ENCODE measurements at regions not wholly inside any gene's neighbourhood (a gene's known extent, or its start where the extent isn't known, plus 50 kb on each side); places are given as distances from the start of the nearest gene placed in this dataset.
"Not testable (repeated sequence)": the region's sequence is repeated elsewhere in the genome, so short reads cannot be mapped to it uniquely, and the experiment has no call there.

- peak; percentile 9 to 27 for DNase-seq
Observed at GRCh38 chr11:72525466-72525865, 91.1 kb upstream of the CLPB start.

GRCh38 chr11:72524711-72525110, 90.4 kb upstream of the CLPB start:
- no peak for DNase-seq

DNA sequence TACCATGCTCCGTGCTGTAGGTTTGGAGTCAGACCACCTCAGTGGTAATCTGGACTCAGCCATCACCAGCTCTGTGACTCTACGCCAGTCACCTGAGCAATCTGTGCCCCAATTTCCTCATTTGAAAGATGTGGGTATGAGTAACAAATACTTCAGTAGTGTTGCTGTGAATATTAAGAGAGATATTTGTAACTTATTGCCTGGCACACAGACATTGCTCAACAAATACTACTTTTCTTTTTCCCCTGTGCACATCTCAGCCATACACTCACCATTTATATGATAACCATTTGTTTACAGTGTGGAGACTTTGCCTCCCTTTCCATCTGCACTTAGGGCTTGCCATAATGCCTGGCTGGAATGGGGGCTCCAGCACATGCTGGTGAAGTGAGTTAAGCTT, 89.7 kb upstream of the CLPB start:
- no peak for DNase-seq

DNA sequence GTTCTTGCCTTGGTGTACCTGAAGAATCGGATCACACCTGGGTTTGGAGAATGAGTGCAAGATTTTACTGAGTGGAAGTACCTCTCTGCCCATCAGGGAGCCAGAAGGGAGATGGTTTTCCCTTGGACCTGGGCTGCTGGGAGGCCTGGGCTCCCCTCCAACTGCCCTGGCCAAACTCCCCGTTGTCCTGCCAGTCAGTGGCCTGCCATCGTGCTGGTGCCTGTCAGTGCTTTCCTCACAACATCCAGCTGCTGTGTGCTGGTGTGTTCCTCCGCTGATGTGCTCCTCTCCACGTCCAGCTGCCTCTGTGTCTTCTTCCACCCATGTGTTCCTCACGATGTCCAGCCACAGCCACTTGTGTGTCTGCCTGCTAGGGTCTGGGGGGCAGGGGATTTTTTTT, 87.9 kb upstream of the CLPB start:
- peak; percentile 16 to 52 for DNase-seq

- DNase-seq = peak in 1 of 2 donors; percentile 25
Observed at GRCh38 chr11:72521664-72522063, 87.3 kb upstream of the CLPB start.

GRCh38 chr11:72520815-72521214, 86.5 kb upstream of the CLPB start:
- DNase-seq = no peak

- DNase-seq = not testable (repeated sequence)
Observed at GRCh38 chr11:72519882-72520281, 85.6 kb upstream of the CLPB start.

DNA sequence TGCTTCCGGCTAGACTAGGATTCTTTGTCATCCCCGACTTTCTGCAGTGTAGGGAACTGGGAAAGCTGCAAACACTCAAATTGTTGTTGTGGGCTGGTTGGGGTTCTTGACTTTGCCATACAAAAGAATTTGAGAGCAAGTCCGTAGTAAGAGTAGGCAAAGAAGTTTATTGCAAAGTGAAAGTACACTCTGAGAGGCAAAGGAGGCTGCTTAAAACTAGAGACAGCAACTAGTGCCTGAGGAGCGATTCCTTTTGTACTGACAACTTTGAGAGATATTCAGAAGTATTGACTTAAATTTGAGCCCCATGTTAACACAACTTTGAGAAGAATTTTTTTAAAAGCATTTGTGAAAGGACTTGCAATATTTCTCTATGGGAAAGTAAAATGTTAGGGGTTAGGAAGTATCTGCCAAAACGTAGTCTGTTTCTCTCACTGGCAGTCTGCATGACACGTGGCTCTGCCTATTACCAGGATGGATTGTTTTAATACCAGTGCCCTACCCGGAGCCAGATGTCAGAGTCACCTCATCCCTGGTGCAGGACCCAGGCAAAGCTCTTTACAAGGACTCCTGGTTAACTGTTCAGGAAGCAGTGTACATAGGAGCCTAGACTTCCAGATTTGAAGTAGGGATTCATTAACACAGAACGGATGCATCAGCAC, 85.0 kb upstream of the CLPB start:
- peak in 1 of 2 donors; percentile 36 for DNase-seq

DNA sequence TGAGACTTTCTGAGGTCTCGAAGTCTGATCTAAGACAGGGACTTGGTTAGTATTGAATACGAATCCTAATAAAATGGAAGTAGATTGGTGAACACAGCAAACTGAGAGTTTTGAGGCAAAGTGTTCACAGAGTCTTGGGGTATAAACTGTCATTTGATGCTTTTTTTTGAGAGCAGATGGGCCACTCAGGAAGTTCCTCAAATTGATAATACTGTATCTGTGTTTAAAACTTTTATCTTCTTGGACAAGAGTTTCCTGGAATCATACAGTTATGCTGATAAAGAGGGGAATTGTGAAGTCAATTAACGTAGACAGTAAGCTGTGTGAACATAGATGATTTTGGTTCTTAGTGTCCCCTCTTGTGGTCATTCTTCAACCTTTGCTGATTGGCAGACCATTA, 80.0 kb upstream of the CLPB start:
- no peak for DNase-seq

DNA sequence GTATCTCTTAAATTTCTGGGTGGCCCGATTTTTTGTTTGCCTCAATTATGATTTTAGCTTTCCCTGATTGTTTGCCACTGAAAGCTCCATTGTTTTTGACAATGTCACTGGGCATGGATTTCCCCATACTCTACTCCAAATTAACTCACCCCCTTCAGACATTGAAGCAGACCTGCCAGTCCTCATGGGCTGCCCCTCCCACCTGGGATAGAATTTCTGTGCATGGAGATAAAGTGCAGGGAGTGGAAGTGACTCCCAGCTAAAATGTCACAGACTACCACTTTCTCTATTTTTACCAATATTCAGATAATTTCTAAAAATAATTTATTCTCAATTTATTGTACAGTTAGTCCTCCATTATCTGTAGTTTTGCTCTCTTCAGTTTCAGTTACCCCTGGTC, 79.1 kb upstream of the CLPB start:
- DNase-seq = no peak

DNA sequence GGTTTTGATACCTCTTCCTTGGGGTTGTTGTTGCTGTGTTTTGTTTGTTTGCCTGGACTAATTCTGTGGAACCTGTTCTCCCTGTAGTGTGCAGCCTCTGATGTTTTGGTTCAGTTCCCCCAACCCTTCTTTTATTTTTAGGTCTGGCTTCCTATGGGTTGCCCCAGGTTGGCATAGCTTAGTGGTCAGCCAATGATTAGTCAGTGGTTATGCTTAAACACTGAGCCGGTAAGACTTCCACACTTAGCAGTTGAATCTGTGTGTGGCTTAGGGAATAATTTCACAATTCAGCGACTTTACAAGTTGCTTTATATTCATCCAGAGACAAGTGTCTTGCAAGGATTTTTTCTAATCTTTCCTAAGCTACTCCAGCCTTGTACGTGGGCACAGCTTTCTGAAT, 78.6 kb upstream of the CLPB start:
- DNase-seq = no peak

DNA sequence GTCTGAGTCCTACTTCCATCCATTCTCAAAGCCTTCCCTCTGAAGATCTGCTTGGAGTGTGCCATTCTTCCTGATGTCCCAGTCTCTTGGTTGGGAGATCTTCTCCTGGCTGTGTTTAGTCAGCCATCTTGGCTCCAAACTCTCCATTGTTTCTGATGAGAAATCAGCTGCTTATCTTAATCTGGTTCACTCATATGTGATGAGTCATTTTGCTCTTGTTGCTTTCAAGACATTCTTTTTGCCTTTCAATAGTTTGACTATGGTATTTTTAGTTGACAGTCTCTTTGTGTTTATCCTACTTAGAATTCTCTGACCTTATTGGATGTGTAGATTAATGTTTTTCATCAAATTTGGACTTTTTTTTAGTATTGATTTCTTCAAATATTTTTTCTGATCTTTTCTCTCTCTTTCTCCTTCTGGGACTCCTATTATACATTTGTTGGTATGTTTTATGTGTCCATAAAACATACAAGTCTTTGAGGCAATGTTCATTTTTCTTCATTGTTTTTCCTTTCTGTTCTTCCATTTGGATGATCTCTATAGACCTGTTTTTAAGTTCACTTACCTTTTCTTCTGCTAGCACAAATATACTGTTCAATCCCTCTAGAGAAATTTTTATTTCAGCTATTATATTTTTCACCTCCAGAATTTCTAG, 77.2 kb upstream of the CLPB start:
- no peak for DNase-seq

- no peak for DNase-seq
Observed at GRCh38 chr11:72507050-72507449, 72.7 kb upstream of the CLPB start.

- DNase-seq = no peak
Observed at GRCh38 chr11:72497731-72498130, 63.4 kb upstream of the CLPB start.

GRCh38 chr11:72494109-72494429, 59.7 kb upstream of the CLPB start:
- DNase-seq = no peak

DNA sequence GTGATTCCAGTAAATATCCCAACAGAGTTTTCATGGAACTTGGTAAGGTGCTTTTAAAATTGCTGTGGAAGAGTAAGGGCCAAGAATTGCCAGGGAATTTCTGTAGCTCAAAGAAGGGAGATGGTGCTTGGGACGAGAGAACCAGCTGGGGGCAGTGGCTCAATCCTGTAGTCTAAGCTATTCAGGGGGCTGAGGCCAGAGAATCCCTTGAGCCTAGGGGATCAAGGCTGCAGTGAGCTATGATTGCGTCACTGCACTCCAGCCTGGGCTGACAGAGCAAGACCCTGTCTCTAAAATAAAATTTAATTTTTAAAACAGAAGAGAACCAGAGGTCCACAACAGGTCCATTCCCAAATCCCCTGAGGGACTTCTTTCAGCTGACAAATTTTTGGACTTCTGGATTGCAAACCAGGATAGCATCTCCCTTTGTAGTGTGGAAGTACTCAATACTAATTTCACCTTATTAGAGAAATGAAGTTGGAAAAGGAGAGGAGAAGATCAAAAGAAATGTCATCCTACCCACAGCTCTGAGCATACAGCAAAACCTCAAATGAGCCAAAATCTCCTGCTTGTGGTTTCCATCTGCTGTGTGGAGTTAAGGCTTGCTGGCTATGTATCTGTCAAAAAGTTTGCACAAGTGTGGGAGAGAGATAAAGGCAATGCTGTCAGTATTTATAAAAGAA, 59.2 kb upstream of the CLPB start:
- no peak for DNase-seq

DNA sequence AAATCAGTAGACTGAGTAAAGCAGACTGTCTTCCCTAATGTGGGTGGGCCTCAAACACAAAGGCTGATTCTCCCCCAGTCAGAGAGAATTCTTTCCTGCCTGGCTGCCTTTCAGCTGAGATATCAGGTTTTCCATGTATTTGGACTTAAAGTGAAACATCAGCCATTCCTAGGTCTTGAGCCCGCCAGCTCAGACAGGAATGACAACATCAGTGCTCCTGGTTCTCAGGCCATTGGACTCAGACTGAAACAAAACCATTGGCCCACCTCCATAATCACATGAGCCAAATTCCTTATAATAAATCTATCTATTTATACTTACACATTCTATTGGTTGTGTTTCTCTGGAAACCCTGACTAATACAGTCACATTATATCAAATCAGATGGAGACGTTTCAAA, 56.7 kb upstream of the CLPB start:
- no peak for DNase-seq
